Activated CD4-positive, alpha-beta T cell treated with anti-CD3 and anti-CD28 coated beads, Interleukin-2, Interleukin-4, amounts not matched to agents 100 ng/mL and 50 ng/mL, durations not matched to agents 16 hours and 8 hours (primary cell): ENCODE measurements at regions not wholly inside any gene's neighbourhood (a gene's known extent, or its start where the extent isn't known, plus 50 kb on each side); places are given as distances from the start of the nearest gene placed in this dataset.
"Not testable (repeated sequence)": the region's sequence is repeated elsewhere in the genome, so short reads cannot be mapped to it uniquely, and the experiment has no call there.

Experiments
- DNase-seq: peaks from one replicate; pipeline ENCODE4 v3.0.0-alpha.2; 2020; ENCODE audit warnings: low spot score

- DNase-seq = no peak
Measured at GRCh38 chr6:87763276-87763675, 61.2 kb upstream of the AKIRIN2 start.

GRCh38 chr6:87762116-87762515 is 60.1 kb upstream of the AKIRIN2 start:
- DNase-seq = no peak

GRCh38 chr6:87757792-87758191 is 55.8 kb upstream of the AKIRIN2 start:
- no peak for DNase-seq

- peak; percentile 89 for DNase-seq
Measured at GRCh38 chr6:87756858-87757257, 54.8 kb upstream of the AKIRIN2 start.

- no peak for DNase-seq
Measured at GRCh38 chr6:87755708-87756671, 54.0 kb upstream of the AKIRIN2 start.

GRCh38 chr6:87754828-87755227 is 52.8 kb upstream of the AKIRIN2 start:
- DNase-seq = no peak

GRCh38 chr6:87753131-87753685 is 51.2 kb upstream of the AKIRIN2 start:
- no peak for DNase-seq

GRCh38 chr6:87752503-87752902 is 50.5 kb upstream of the AKIRIN2 start:
- not testable (repeated sequence) for DNase-seq
